Hepatocyte (in vitro differentiated cells): ENCODE measurements at regions not wholly inside any gene's neighbourhood (a gene's known extent, or its start where the extent isn't known, plus 50 kb on each side); places are given as distances from the start of the nearest gene placed in this dataset.

Source experiments
- DNase-seq: peaks from one replicate; pipeline ENCODE4 v3.0.0-alpha.2; 2016; ENCODE audit warnings: low spot score
- H2AFZ ChIP-seq: fragments of 200-600 bp; sonication (generic); 2 replicates; pipeline ENCODE4 v1.6.0; 2016; ENCODE audit warnings: antibody characterized with exemption, mild to moderate bottlenecking
- H3K27ac ChIP-seq: fragments of 200-600 bp; sonication (generic); 2 replicates; pipeline ENCODE4 v1.5.1; 2016; ENCODE audit warnings: mild to moderate bottlenecking
- H3K27me3 ChIP-seq: fragments of 200-600 bp; sonication (generic); 2 replicates; pipeline ENCODE4 v1.6.1; 2016
- H3K36me3 ChIP-seq: fragments of 200-600 bp; sonication (generic); replicated peaks from 2 replicates; pipeline ENCODE4 v1.5.1; 2016; ENCODE audit warnings: low read depth; ENCODE audit not compliant: insufficient read depth
- H3K4me1 ChIP-seq: fragments of 200-600 bp; sonication (generic); 2 replicates; pipeline ENCODE4 v1.5.1; 2016; ENCODE audit warnings: mild to moderate bottlenecking, moderate library complexity; ENCODE audit not compliant: insufficient read depth
- H3K4me2 ChIP-seq: fragments of 200-600 bp; sonication (generic); 2 replicates; pipeline ENCODE4 v1.6.0; 2016
- H3K4me3 ChIP-seq: fragments of 200-600 bp; sonication (generic); 2 replicates; pipeline ENCODE4 v1.5.1; 2016; ENCODE audit warnings: mild to moderate bottlenecking
- H3K79me2 ChIP-seq: fragments of 200-600 bp; sonication (generic); 2 replicates; pipeline ENCODE4 v1.6.0; 2017; ENCODE audit warnings: mild to moderate bottlenecking
- H3K9me2 ChIP-seq: fragments of 200-600 bp; sonication (generic); replicated peaks from 2 replicates; pipeline ENCODE4 v1.6.0; 2017; ENCODE audit warnings: mild to moderate bottlenecking; ENCODE audit not compliant: insufficient read depth
- H3K9me3 ChIP-seq: fragments of 200-600 bp; sonication (generic); 2 replicates; pipeline ENCODE4 v1.5.1; 2016; ENCODE audit warnings: low read depth, mild to moderate bottlenecking
- H4K20me1 ChIP-seq: fragments of 200-600 bp; sonication (generic); 2 replicates; pipeline ENCODE4 v1.6.0; 2016; ENCODE audit warnings: mild to moderate bottlenecking; ENCODE audit not compliant: insufficient read depth, poor library complexity, severe bottlenecking
- EZH2 ChIP-seq: fragments of 200-600 bp; sonication (generic); IDR thresholded peaks from 2 replicates; pipeline ENCODE4 v1.6.1; 2016; ENCODE audit warnings: antibody characterized with exemption, mild to moderate bottlenecking, borderline replicate concordance
- EZH2phosphoT487 ChIP-seq: fragments of 200-600 bp; sonication (generic); IDR thresholded peaks from one replicate; pipeline ENCODE4 v1.6.1; 2018; ENCODE audit warnings: antibody characterized with exemption, mild to moderate bottlenecking, low read depth, moderate library complexity; ENCODE audit not compliant: unreplicated experiment, severe bottlenecking
- WGBS: methylation state at CpG from one replicate; pipeline ENCODE4 v1.1.6; 2016; ENCODE audit warnings: low lambda C conversion rate; ENCODE audit errors: missing lambda C conversion rate; 5-methylcytosine and 5-hydroxymethylcytosine counted together
- TF ChIP-seq, protein P1 (sequence below): fragments of 200-600 bp; sonication (generic); IDR thresholded peaks from 2 replicates; pipeline ENCODE4 v1.5.1; 2016; ENCODE audit warnings: antibody characterized with exemption, mild to moderate bottlenecking; ENCODE audit not compliant: poor library complexity

DNA sequence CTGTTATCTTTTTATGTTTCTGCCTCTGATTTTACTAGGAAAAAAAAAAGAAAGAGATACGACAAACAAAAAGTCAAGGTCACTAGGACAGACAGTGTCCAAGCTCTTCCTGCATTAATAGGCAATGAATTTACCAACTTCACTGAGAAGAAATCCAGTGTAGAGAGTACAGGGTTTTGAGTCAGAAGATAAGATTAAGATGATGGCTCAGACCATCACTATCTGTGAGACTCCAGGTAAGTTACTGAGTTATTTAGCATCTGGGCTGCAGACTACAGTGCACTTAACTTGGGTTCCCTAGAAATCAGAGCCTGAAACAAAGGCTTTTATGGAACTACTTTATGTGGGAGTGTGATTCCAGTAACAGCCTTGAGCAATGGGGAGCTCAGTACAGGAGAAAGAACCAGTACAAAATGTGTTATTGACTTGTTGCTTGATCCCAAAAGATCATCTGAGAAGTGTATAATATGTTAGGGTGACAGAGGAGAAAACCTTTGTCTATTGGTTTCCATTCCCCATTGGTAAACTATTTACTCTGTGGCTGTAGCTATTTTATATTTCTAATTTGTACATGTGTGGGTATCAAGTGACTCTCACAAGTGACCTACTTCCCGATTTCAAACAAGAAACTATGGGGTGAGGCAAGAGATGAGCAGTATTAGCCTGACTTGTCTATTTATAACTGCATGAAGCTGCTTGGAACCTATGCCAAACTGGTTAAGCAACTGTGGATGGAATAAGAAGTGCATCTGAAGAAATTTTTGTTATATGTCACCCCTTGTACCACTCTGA is 395.8 kb downstream of the RAB38 start:
- DNase-seq = no peak
- WGBS = 34% methylated on average over 2 of the region's 2 CpGs
- Histone ChIP-seq H3K9me3 (no peaks in the 10 kb centered on the region), H4K20me1 (no peaks in the 10 kb centered on the region), H3K4me2 (no peak overlapping the region), H3K36me3 (no peaks in the 10 kb centered on the region), H3K27me3 (no peaks in the 10 kb centered on the region), H3K79me2 (no peaks in the 10 kb centered on the region), H3K27ac (no peak overlapping the region), H3K9me2 (no peaks in the 10 kb centered on the region), H3K4me3 (no peak overlapping the region), H2AFZ (no peak overlapping the region), H3K4me1 (no peaks in the 10 kb centered on the region)
- TF ChIP-seq, protein P1, sequence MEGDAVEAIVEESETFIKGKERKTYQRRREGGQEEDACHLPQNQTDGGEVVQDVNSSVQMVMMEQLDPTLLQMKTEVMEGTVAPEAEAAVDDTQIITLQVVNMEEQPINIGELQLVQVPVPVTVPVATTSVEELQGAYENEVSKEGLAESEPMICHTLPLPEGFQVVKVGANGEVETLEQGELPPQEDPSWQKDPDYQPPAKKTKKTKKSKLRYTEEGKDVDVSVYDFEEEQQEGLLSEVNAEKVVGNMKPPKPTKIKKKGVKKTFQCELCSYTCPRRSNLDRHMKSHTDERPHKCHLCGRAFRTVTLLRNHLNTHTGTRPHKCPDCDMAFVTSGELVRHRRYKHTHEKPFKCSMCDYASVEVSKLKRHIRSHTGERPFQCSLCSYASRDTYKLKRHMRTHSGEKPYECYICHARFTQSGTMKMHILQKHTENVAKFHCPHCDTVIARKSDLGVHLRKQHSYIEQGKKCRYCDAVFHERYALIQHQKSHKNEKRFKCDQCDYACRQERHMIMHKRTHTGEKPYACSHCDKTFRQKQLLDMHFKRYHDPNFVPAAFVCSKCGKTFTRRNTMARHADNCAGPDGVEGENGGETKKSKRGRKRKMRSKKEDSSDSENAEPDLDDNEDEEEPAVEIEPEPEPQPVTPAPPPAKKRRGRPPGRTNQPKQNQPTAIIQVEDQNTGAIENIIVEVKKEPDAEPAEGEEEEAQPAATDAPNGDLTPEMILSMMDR = no peak
- TF ChIP-seq EZH2 = no peak

DNA sequence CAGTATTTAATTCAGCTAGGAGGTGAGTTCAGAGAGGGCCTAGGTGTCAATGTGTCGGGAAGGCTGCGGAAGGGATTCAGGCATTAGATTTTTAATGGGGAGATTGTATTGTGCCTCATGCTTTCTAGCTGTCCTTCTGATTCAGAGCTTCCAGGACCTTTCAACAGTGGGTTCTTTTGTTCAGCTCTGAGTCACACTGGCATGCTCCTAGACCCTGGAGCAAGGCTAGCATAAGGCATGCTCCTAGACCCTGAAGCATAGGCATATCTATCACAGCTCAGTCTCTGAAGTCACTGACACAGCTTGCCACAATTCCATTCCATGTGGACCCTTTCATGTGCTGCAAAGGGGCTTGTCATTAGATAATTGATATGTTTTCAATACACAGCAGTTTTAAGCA is 396.9 kb downstream of the RAB38 start:
- 98% methylated on average over 2 of the region's 2 CpGs for WGBS
- no peaks in the 10 kb centered on the region for H3K27me3 ChIP-seq
- no peaks in the 10 kb centered on the region for H3K4me1 ChIP-seq
- H2AFZ ChIP-seq = no peak overlapping the region
- no peak overlapping the region for H3K4me2 ChIP-seq
- no peaks in the 10 kb centered on the region for H4K20me1 ChIP-seq
- H3K79me2 ChIP-seq = no peaks in the 10 kb centered on the region
- no peaks in the 10 kb centered on the region for H3K9me2 ChIP-seq
- no peaks in the 10 kb centered on the region for H3K9me3 ChIP-seq
- no peaks in the 10 kb centered on the region for H3K36me3 ChIP-seq
- H3K4me3 ChIP-seq = no peak overlapping the region
- TF ChIP-seq EZH2phosphoT487 = no peak
- TF ChIP-seq, protein P1 = no peak
- no peak for TF ChIP-seq EZH2
- no peak overlapping the region for H3K27ac ChIP-seq
- no peak for DNase-seq

DNA sequence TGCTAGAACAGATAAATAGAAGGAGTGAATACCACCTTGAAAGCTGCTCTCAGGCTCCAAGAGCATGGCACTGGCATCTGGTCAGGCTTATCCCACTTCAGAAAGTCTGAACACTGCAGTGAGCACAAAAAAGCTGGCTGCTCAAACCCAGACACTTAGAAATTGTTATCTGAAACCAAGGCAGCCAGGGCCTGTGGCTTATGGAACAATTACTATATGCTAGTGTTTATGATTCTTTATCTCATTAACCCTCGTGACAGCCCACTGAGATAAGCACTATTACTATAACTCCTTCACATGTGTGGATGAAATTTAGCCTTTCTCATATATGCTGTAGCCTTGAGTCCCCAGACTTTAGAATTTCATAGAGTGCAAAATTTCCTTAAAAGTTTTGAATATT is 400.2 kb downstream of the RAB38 start:
- Histone ChIP-seq H3K4me3 (no peak overlapping the region), H4K20me1 (no peaks in the 10 kb centered on the region), H3K27me3 (no peaks in the 10 kb centered on the region), H3K4me2 (no peak overlapping the region), H2AFZ (no peak overlapping the region), H3K27ac (no peak overlapping the region), H3K9me2 (no peaks in the 10 kb centered on the region), H3K36me3 (no peaks in the 10 kb centered on the region), H3K4me1 (no peaks in the 10 kb centered on the region), H3K9me3 (no peaks in the 10 kb centered on the region), H3K79me2 (no peaks in the 10 kb centered on the region)
- TF ChIP-seq EZH2phosphoT487 (no peak), EZH2 (no peak)
- TF ChIP-seq, protein P1 = no peak
- WGBS = 21% methylated on average over 1 of the region's 1 CpG
- DNase-seq = peak; percentile 4
